Astrocyte (in vitro differentiated cells and primary cell): ENCODE measurements at regions not wholly inside any gene's neighbourhood (a gene's known extent, or its start where the extent isn't known, plus 50 kb on each side); places are given as distances from the start of the nearest gene placed in this dataset.

Source experiments
- CTCF ChIP-seq: IDR thresholded peaks from 2 replicates; pipeline ENCODE4 v1.5.1; 2011; ENCODE audit warnings: low read depth, mild to moderate bottlenecking, inconsistent platforms, low read length, moderate library complexity; ENCODE audit not compliant: insufficient read depth
- EZH2 ChIP-seq: IDR thresholded peaks from 2 replicates; pipeline ENCODE4 v1.6.1; 2012; ENCODE audit warnings: mild to moderate bottlenecking, low read length, inconsistent platforms; ENCODE audit not compliant: insufficient read depth

GRCh38 chr2:19205983-19206533 is 152.4 kb downstream of the OSR1 start:
- no peak for TF ChIP-seq CTCF
- no peak for TF ChIP-seq EZH2
